GM12878 (cell line): ENCODE measurements at regions not wholly inside any gene's neighbourhood (a gene's known extent, or its start where the extent isn't known, plus 50 kb on each side); places are given as distances from the start of the nearest gene placed in this dataset.

Source experiments
- ATAC-seq: fragments of 200-7000 bp; cut with Tn5 transposase; 3 replicates; pipeline ENCODE4 v1.9.1; 2020; ENCODE audit warnings: mild to moderate bottlenecking, moderate library complexity
- BruUV-seq: library from RNA; stranded (reverse); fragments of 400-500 nt; replicated peaks from 2 replicates; lab custom pipeline; 2021; lab: Mats Ljungman, UMichigan
- CTCF ChIA-PET: fragments of 300-600 bp; sonication (Branson Sonifier 250); formaldehyde crosslinking; extraction: SDS; loops from one replicate; lab custom pipeline; 2021; ENCODE audit warnings: inconsistent platforms; lab: Yijun Ruan, JAX
- POLR2A ChIA-PET: fragments of 350-600 bp; formaldehyde crosslinking; extraction: SDS; loops from one replicate; lab custom pipeline; 2021; ENCODE audit warnings: inconsistent platforms; lab: Charles Lee
- RAD21 ChIA-PET: fragments of 300-600 bp; sonication (Branson Sonifier 250); formaldehyde crosslinking; loops from one replicate; lab custom pipeline; 2023; ENCODE audit warnings: antibody characterized with exemption; ENCODE audit not compliant: unreplicated experiment; lab: Charles Lee
- SMC1A ChIA-PET: fragments of 300-600 bp; sonication (Branson Sonifier 250); formaldehyde crosslinking; loops from one replicate; lab custom pipeline; 2023; ENCODE audit not compliant: unreplicated experiment, uncharacterized antibody; lab: Charles Lee
- DNase-seq: peaks from one replicate; pipeline ENCODE4 v3.0.0-alpha.2; 2011; ENCODE audit warnings: low read depth, low spot score
- FAIRE-seq: peaks from 3 replicates; lab custom pipeline; 2011; peaks lifted over from hg19 to GRCh38; lab: Jason Lieb, UNC
- H2AFZ ChIP-seq: 2 replicates; pipeline ENCODE4 v1.6.0; 2011; ENCODE audit warnings: low read depth, low read length, control low read depth; ENCODE audit not compliant: control insufficient read depth
- H3K27ac ChIP-seq: 2 replicates; pipeline ENCODE4 v1.5.1; 2011; ENCODE audit warnings: control low read depth; ENCODE audit not compliant: control insufficient read depth, insufficient read depth
- H3K27me3 ChIP-seq, 2 experiments: replicated peaks in 1 of 2; 2 replicates each; pipeline versions ENCODE4 v1.6.0 to v1.6.1; 2011; ENCODE audit warnings: low read length in 1 of 2; ENCODE audit not compliant: control insufficient read depth in 2 of 2, insufficient read depth in 2 of 2
- H3K36me3 ChIP-seq, 2 experiments: 2 replicates each; pipeline ENCODE4 v1.5.1; 2011; ENCODE audit warnings: low read length in 1 of 2; ENCODE audit not compliant: control insufficient read depth in 2 of 2, insufficient read depth in 2 of 2
- H3K4me1 ChIP-seq: 2 replicates; pipeline ENCODE4 v1.6.1; 2011; ENCODE audit warnings: mild to moderate bottlenecking, low read length, moderate library complexity, mixed read lengths; ENCODE audit not compliant: control insufficient read depth, insufficient read depth
- H3K4me2 ChIP-seq: 2 replicates; pipeline ENCODE4 v1.6.0; 2011; ENCODE audit warnings: control low read depth; ENCODE audit not compliant: control insufficient read depth, insufficient read depth
- H3K4me3 ChIP-seq: fragments of 200-600 bp; sonication (generic); 2 replicates; pipeline ENCODE4 v1.5.1; 2016
- H3K79me2 ChIP-seq: 2 replicates; pipeline ENCODE4 v1.6.0; 2011; ENCODE audit warnings: low read length; ENCODE audit not compliant: control insufficient read depth, insufficient read depth
- H3K9ac ChIP-seq: 2 replicates; pipeline ENCODE4 v1.8.0; 2011; ENCODE audit warnings: low read length, control low read depth, mixed read lengths; ENCODE audit not compliant: control insufficient read depth, insufficient read depth
- H3K9me3 ChIP-seq: replicated peaks from 3 replicates; pipeline ENCODE4 v1.5.1; 2011; ENCODE audit warnings: mild to moderate bottlenecking, low read length; ENCODE audit not compliant: control insufficient read depth, insufficient read depth
- H4K20me1 ChIP-seq: 2 replicates; pipeline ENCODE4 v1.6.0; 2011; ENCODE audit not compliant: control insufficient read depth, insufficient read depth
- MEF2B ChIP-seq: fragments of 450-650 bp; IDR thresholded peaks from 2 replicates; pipeline ENCODE4 v1.6.1; 2018; ENCODE audit warnings: mild to moderate bottlenecking, moderate library complexity; ENCODE audit not compliant: partially characterized antibody, poor library complexity, severe bottlenecking
- SUZ12 ChIP-seq: fragments of 200-600 bp; sonication (generic); IDR thresholded peaks from one replicate; pipeline ENCODE4 v1.6.1; 2018; ENCODE audit warnings: antibody characterized with exemption, mild to moderate bottlenecking; ENCODE audit not compliant: unreplicated experiment
- YBX1 ChIP-seq: fragments of 450-650 bp; IDR thresholded peaks from 2 replicates; pipeline ENCODE4 v1.6.1; 2016; ENCODE audit warnings: antibody characterized with exemption
- WGBS: methylation state at CpG from one replicate; pipeline ENCODE4 v1.1.6; 2016; ENCODE audit warnings: low lambda C conversion rate; ENCODE audit not compliant: insufficient replicate concordance, insufficient coverage; ENCODE audit errors: missing lambda C conversion rate; 5-methylcytosine and 5-hydroxymethylcytosine counted together
- in situ Hi-C: fragments of 300-500 bp; cut with MboI; formaldehyde crosslinking; loops from 9 replicates; pipeline ENCODE4 v1.14.3; 2018; ENCODE audit warnings: mixed read lengths
- intact Hi-C: fragments of 100-400 bp; cut with micrococcal nuclease; formaldehyde crosslinking; loops from one replicate; pipeline ENCODE4 v1.14.2; 2022; ENCODE audit not compliant: unreplicated experiment
- TF ChIP-seq, protein P1 (sequence below): fragments of 450-650 bp; IDR thresholded peaks from 2 replicates; pipeline ENCODE4 v1.6.1; 2018; ENCODE audit warnings: mild to moderate bottlenecking, low read depth, moderate library complexity; ENCODE audit not compliant: partially characterized antibody
- TF ChIP-seq, protein P2 (sequence below): fragments of 450-650 bp; IDR thresholded peaks from 2 replicates; pipeline ENCODE4 v1.6.1; 2016; ENCODE audit warnings: mild to moderate bottlenecking, moderate library complexity, borderline replicate concordance
- TF ChIP-seq, protein P3 (sequence below): fragments of 450-650 bp; IDR thresholded peaks from 2 replicates; pipeline ENCODE4 v1.6.1; 2017; ENCODE audit warnings: low read depth, mild to moderate bottlenecking, moderate library complexity
- TF ChIP-seq, protein P4 (sequence below): fragments of 450-650 bp; formaldehyde crosslinking; IDR thresholded peaks from 2 replicates; pipeline ENCODE4 v1.5.0; 2022; ENCODE audit warnings: mild to moderate bottlenecking, missing genetic modification characterization

DNA sequence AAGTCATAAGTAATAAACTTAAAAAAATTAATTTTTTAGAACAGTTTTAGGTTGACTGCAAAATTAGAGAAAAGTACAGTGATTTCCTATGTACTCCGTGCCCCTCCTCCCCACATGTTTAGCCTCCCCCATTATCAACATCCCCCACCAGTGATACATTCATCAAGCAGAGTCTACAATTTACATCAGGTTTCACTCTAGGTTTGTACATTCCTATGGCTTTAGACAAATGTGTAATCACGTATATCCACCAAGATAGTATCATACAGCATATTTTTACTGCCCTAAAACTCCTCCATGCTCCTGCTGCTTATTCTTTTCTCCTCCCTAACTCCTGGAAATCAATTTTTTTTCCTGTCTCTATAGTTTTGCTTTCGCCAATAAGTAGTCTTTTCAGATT is 438.7 kb downstream of the LRFN5 start (continued):
- TF ChIP-seq, protein P1, sequence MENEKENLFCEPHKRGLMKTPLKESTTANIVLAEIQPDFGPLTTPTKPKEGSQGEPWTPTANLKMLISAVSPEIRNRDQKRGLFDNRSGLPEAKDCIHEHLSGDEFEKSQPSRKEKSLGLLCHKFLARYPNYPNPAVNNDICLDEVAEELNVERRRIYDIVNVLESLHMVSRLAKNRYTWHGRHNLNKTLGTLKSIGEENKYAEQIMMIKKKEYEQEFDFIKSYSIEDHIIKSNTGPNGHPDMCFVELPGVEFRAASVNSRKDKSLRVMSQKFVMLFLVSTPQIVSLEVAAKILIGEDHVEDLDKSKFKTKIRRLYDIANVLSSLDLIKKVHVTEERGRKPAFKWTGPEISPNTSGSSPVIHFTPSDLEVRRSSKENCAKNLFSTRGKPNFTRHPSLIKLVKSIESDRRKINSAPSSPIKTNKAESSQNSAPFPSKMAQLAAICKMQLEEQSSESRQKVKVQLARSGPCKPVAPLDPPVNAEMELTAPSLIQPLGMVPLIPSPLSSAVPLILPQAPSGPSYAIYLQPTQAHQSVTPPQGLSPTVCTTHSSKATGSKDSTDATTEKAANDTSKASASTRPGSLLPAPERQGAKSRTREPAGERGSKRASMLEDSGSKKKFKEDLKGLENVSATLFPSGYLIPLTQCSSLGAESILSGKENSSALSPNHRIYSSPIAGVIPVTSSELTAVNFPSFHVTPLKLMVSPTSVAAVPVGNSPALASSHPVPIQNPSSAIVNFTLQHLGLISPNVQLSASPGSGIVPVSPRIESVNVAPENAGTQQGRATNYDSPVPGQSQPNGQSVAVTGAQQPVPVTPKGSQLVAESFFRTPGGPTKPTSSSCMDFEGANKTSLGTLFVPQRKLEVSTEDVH, result no peak
- TF ChIP-seq, protein P2, sequence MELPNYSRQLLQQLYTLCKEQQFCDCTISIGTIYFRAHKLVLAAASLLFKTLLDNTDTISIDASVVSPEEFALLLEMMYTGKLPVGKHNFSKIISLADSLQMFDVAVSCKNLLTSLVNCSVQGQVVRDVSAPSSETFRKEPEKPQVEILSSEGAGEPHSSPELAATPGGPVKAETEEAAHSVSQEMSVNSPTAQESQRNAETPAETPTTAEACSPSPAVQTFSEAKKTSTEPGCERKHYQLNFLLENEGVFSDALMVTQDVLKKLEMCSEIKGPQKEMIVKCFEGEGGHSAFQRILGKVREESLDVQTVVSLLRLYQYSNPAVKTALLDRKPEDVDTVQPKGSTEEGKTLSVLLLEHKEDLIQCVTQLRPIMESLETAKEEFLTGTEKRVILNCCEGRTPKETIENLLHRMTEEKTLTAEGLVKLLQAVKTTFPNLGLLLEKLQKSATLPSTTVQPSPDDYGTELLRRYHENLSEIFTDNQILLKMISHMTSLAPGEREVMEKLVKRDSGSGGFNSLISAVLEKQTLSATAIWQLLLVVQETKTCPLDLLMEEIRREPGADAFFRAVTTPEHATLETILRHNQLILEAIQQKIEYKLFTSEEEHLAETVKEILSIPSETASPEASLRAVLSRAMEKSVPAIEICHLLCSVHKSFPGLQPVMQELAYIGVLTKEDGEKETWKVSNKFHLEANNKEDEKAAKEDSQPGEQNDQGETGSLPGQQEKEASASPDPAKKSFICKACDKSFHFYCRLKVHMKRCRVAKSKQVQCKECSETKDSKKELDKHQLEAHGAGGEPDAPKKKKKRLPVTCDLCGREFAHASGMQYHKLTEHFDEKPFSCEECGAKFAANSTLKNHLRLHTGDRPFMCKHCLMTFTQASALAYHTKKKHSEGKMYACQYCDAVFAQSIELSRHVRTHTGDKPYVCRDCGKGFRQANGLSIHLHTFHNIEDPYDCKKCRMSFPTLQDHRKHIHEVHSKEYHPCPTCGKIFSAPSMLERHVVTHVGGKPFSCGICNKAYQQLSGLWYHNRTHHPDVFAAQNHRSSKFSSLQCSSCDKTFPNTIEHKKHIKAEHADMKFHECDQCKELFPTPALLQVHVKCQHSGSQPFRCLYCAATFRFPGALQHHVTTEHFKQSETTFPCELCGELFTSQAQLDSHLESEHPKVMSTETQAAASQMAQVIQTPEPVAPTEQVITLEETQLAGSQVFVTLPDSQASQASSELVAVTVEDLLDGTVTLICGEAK, result no peak

DNA sequence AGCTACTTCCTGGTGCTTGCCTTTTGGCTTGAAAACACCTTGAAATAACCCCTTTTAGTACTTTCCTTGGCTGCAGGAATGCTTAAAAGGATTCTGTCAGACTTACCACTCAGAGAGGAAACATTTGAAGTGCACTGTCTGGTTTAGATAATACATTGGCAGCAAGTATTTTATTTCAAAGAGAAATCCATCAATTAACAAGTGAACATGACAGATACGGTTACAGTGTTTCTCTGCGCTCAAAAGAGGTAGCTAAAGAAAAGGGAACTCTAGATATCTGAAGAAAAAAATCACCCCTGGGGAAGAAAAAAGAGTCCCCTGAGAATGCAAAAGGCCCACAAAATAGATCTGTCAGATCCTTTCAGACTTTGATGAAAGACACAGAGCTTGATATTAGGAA is 421.9 kb downstream of the LRFN5 start:
- WGBS, result 81% methylated on average over 2 of the region's 2 CpGs
- no peak overlapping the region for H2AFZ ChIP-seq
- RAD21 ChIA-PET, result interaction anchor here (0.9 kb wide), 1 partner anchor 46 kb away, joined by 3 read pairs; no protein-coding TSS in a partner anchor

More for the DNA sequence above, 421.9 kb downstream of the LRFN5 start:
- Histone ChIP-seq H4K20me1 (no peaks in the 10 kb centered on the region), H3K79me2 (no peaks in the 10 kb centered on the region), H3K27me3 (no peaks in the 10 kb centered on the region), H3K4me2 (no peak overlapping the region), H3K4me1 (no peaks in the 10 kb centered on the region), H3K36me3 (no peaks in the 10 kb centered on the region), H3K27ac (no peak overlapping the region), H3K4me3 (no peak overlapping the region), H3K9ac (no peak overlapping the region), H3K9me3 (no peaks in the 10 kb centered on the region)
- ChIA-PET POLR2A (no interaction called here), CTCF (interaction anchor here (0.8 kb wide), 1 partner anchor 9 kb away, joined by 3 read pairs; no protein-coding TSS in a partner anchor), SMC1A (no interaction called here)
- in situ Hi-C loops, result no loop called here
- no peak for DNase-seq
- no peak for FAIRE-seq
- BruUV-seq, result no TSS peak
- TF ChIP-seq, protein P3, sequence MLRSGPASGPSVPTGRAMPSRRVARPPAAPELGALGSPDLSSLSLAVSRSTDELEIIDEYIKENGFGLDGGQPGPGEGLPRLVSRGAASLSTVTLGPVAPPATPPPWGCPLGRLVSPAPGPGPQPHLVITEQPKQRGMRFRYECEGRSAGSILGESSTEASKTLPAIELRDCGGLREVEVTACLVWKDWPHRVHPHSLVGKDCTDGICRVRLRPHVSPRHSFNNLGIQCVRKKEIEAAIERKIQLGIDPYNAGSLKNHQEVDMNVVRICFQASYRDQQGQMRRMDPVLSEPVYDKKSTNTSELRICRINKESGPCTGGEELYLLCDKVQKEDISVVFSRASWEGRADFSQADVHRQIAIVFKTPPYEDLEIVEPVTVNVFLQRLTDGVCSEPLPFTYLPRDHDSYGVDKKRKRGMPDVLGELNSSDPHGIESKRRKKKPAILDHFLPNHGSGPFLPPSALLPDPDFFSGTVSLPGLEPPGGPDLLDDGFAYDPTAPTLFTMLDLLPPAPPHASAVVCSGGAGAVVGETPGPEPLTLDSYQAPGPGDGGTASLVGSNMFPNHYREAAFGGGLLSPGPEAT, result no peak
- TF ChIP-seq SUZ12 (no peak), MEF2B (peak; percentile 58), YBX1 (no peak)
- TF ChIP-seq, protein P4, sequence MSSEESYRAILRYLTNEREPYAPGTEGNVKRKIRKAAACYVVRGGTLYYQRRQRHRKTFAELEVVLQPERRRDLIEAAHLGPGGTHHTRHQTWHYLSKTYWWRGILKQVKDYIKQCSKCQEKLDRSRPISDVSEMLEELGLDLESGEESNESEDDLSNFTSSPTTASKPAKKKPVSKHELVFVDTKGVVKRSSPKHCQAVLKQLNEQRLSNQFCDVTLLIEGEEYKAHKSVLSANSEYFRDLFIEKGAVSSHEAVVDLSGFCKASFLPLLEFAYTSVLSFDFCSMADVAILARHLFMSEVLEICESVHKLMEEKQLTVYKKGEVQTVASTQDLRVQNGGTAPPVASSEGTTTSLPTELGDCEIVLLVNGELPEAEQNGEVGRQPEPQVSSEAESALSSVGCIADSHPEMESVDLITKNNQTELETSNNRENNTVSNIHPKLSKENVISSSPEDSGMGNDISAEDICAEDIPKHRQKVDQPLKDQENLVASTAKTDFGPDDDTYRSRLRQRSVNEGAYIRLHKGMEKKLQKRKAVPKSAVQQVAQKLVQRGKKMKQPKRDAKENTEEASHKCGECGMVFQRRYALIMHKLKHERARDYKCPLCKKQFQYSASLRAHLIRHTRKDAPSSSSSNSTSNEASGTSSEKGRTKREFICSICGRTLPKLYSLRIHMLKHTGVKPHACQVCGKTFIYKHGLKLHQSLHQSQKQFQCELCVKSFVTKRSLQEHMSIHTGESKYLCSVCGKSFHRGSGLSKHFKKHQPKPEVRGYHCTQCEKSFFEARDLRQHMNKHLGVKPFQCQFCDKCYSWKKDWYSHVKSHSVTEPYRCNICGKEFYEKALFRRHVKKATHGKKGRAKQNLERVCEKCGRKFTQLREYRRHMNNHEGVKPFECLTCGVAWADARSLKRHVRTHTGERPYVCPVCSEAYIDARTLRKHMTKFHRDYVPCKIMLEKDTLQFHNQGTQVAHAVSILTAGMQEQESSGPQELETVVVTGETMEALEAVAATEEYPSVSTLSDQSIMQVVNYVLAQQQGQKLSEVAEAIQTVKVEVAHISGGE (CRISPR knock-in tag), result no peak
- no peak for ATAC-seq
- intact Hi-C loops, result loop anchor here (5.0 kb wide), 1 partner anchor 49 kb away; no protein-coding TSS in a partner anchor
